PC-3 (cell line): ENCODE measurements at regions not wholly inside any gene's neighbourhood (a gene's known extent, or its start where the extent isn't known, plus 50 kb on each side); places are given as distances from the start of the nearest gene placed in this dataset.

ENCODE experiments used
- ATAC-seq: fragments of 200-7000 bp; cut with Tn5 transposase; 2 replicates; pipeline ENCODE4 v1.9.1; 2020; ENCODE audit warnings: mild to moderate bottlenecking, moderate library complexity
- BruUV-seq: library from RNA; stranded (reverse); fragments of 400-500 nt; replicated peaks from 2 replicates; lab custom pipeline; 2021; lab: Mats Ljungman, UMichigan
- CTCF ChIA-PET: fragments of 300-600 bp; sonication (Branson Sonifier 250); formaldehyde crosslinking; loops from one replicate; lab custom pipeline; 2022; ENCODE audit warnings: antibody characterized with exemption; lab: Charles Lee
- POLR2A ChIA-PET: fragments of 300-600 bp; sonication (Branson Sonifier 250); formaldehyde crosslinking; loops from one replicate; lab custom pipeline; 2022; ENCODE audit warnings: antibody characterized with exemption; ENCODE audit not compliant: unreplicated experiment; lab: Charles Lee
- DNase-seq: peaks from one replicate; pipeline ENCODE4 v3.0.0-alpha.2; 2015
- H2AFZ ChIP-seq: fragments of 300-600 bp; sonication (generic); 2 replicates; pipeline ENCODE4 v1.6.0; 2016; ENCODE audit warnings: antibody characterized with exemption, low read length
- H3F3A ChIP-seq: fragments of 300-600 bp; sonication (generic); one replicate; pipeline ENCODE4 v1.6.0; 2017; ENCODE audit warnings: antibody characterized with exemption, low read length, control low read depth, mild to moderate bottlenecking; ENCODE audit not compliant: unreplicated experiment
- H3K27ac ChIP-seq: fragments of 300-600 bp; sonication (generic); 2 replicates; pipeline ENCODE4 v1.5.1; 2016; ENCODE audit warnings: mild to moderate bottlenecking, low read length
- H3K27me3 ChIP-seq: fragments of 300-600 bp; sonication (generic); 2 replicates; pipeline ENCODE4 v1.6.1; 2016; ENCODE audit warnings: low read length, mixed read lengths
- H3K36me3 ChIP-seq: fragments of 300-600 bp; sonication (generic); 2 replicates; pipeline ENCODE4 v1.6.1; 2016; ENCODE audit warnings: low read depth, mixed run types, low read length, mixed read lengths
- H3K4me1 ChIP-seq: fragments of 300-600 bp; sonication (generic); 2 replicates; pipeline ENCODE4 v1.5.1; 2016; ENCODE audit warnings: low read length; ENCODE audit not compliant: insufficient read depth
- H3K4me2 ChIP-seq: fragments of 300-600 bp; sonication (generic); 2 replicates; pipeline ENCODE4 v1.6.0; 2016; ENCODE audit warnings: low read length
- H3K4me3 ChIP-seq: fragments of 300-600 bp; sonication (generic); 2 replicates; pipeline ENCODE4 v1.5.1; 2016; ENCODE audit warnings: mild to moderate bottlenecking, low read length, mixed read lengths
- H3K79me2 ChIP-seq: fragments of 300-600 bp; sonication (generic); 2 replicates; pipeline ENCODE4 v1.6.1; 2017; ENCODE audit warnings: low read length, mixed read lengths
- H3K9ac ChIP-seq: fragments of 300-600 bp; sonication (generic); 2 replicates; pipeline ENCODE4 v1.6.0; 2016; ENCODE audit warnings: mild to moderate bottlenecking, low read length
- H3K9me2 ChIP-seq: fragments of 300-600 bp; sonication (generic); replicated peaks from 2 replicates; pipeline ENCODE4 v1.6.1; 2016; ENCODE audit warnings: mixed run types, low read length, mixed read lengths
- H3K9me3 ChIP-seq: fragments of 300-600 bp; sonication (generic); 2 replicates; pipeline ENCODE4 v1.6.1; 2016; ENCODE audit warnings: low read length, mixed read lengths
- H4K20me1 ChIP-seq: fragments of 300-600 bp; sonication (generic); 2 replicates; pipeline ENCODE4 v1.6.1; 2016; ENCODE audit warnings: low read length, mixed read lengths
- EZH2 ChIP-seq: fragments of 300-600 bp; sonication (generic); IDR thresholded peaks from one replicate; pipeline ENCODE4 v1.6.1; 2017; ENCODE audit warnings: antibody characterized with exemption, mild to moderate bottlenecking, low read length; ENCODE audit not compliant: unreplicated experiment
- EZH2phosphoT487 ChIP-seq: fragments of 300-600 bp; sonication (generic); IDR thresholded peaks from 2 replicates; pipeline ENCODE4 v1.6.1; 2018; ENCODE audit warnings: mild to moderate bottlenecking, antibody characterized with exemption, low read length, borderline replicate concordance
- intact Hi-C: fragments of 100-400 bp; cut with micrococcal nuclease; formaldehyde crosslinking; loops from 2 replicates; pipeline ENCODE4 v1.9.0; 2023
- TF ChIP-seq, protein P1 (sequence below): fragments of 300-600 bp; sonication (generic); conservative IDR thresholded peaks from 2 replicates; pipeline ENCODE4 v1.5.1; 2017; ENCODE audit warnings: antibody characterized with exemption, low read depth, mild to moderate bottlenecking, low read length

DNA sequence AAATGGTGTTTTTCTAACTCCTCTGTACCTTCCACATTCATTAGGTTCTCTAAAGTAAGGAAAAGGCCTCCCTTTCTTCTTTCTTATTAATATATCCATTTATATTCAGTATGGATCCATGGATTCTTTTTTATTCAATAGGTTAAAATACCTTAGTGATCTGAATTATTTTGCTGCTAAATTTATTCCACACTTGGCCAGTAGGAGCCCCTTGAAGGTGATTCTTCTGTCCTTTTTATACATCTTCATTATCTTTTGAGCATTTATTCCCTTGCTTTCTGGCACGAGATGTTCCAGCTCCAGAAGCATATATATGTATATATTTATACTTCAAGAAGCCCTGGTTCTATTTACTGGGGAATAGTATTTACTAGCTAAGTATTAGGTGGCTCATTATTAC is 311.8 kb upstream of the SGCD start:
- Histone ChIP-seq H3K79me2 (no peaks in the 10 kb centered on the region), H3K9me2 (no peaks in the 10 kb centered on the region), H3K27ac (no peak overlapping the region), H3K4me2 (no peak overlapping the region), H3K9me3 (no peaks in the 10 kb centered on the region), H3K36me3 (no peaks in the 10 kb centered on the region), H2AFZ (no peak overlapping the region), H3K4me1 (no peaks in the 10 kb centered on the region), H3F3A (no peaks in the 10 kb centered on the region), H3K4me3 (no peak overlapping the region), H4K20me1 (no peaks in the 10 kb centered on the region), H3K27me3 (no peaks in the 10 kb centered on the region), H3K9ac (no peak overlapping the region)
- no peak for ATAC-seq
- intact Hi-C loops: no loop called here
- no peak for DNase-seq
- ChIA-PET POLR2A (no interaction called here), CTCF (no interaction called here)
- TF ChIP-seq EZH2: no peak
- TF ChIP-seq, protein P1, sequence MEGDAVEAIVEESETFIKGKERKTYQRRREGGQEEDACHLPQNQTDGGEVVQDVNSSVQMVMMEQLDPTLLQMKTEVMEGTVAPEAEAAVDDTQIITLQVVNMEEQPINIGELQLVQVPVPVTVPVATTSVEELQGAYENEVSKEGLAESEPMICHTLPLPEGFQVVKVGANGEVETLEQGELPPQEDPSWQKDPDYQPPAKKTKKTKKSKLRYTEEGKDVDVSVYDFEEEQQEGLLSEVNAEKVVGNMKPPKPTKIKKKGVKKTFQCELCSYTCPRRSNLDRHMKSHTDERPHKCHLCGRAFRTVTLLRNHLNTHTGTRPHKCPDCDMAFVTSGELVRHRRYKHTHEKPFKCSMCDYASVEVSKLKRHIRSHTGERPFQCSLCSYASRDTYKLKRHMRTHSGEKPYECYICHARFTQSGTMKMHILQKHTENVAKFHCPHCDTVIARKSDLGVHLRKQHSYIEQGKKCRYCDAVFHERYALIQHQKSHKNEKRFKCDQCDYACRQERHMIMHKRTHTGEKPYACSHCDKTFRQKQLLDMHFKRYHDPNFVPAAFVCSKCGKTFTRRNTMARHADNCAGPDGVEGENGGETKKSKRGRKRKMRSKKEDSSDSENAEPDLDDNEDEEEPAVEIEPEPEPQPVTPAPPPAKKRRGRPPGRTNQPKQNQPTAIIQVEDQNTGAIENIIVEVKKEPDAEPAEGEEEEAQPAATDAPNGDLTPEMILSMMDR: no peak
- BruUV-seq: no TSS peak

DNA sequence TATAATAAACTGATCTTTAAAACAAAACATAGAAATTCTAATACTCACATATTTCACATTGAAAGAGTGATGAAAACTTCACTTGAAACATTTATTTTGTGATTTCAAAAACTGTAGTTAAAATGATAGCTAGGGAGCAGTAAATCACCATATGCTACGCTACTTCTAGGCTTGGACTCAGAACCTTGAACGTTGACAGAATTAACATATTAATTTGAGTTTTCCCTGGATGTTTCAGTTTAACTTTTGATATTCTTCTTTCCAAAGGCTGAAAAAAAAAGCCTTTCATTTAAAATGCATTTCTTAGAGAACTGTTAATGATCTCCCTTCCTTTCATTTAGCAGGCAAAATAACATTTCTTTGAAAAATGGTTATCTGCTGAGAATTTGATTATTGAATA is 307.8 kb upstream of the SGCD start:
- Histone ChIP-seq H3K9me2 (no peaks in the 10 kb centered on the region), H2AFZ (no peak overlapping the region), H3K4me1 (no peaks in the 10 kb centered on the region), H3K9me3 (no peaks in the 10 kb centered on the region), H3K9ac (no peak overlapping the region), H3F3A (no peaks in the 10 kb centered on the region), H4K20me1 (no peaks in the 10 kb centered on the region), H3K79me2 (no peaks in the 10 kb centered on the region), H3K4me2 (no peak overlapping the region), H3K4me3 (no peak overlapping the region), H3K36me3 (no peaks in the 10 kb centered on the region), H3K27me3 (no peaks in the 10 kb centered on the region), H3K27ac (no peak overlapping the region)
- CTCF ChIA-PET: no interaction called here
- DNase-seq (no peak), ATAC-seq (no peak)
- TF ChIP-seq, protein P1: no peak
- TF ChIP-seq EZH2phosphoT487: no peak
- no TSS peak for BruUV-seq
- POLR2A ChIA-PET: no interaction called here
- intact Hi-C loops: no loop called here

DNA sequence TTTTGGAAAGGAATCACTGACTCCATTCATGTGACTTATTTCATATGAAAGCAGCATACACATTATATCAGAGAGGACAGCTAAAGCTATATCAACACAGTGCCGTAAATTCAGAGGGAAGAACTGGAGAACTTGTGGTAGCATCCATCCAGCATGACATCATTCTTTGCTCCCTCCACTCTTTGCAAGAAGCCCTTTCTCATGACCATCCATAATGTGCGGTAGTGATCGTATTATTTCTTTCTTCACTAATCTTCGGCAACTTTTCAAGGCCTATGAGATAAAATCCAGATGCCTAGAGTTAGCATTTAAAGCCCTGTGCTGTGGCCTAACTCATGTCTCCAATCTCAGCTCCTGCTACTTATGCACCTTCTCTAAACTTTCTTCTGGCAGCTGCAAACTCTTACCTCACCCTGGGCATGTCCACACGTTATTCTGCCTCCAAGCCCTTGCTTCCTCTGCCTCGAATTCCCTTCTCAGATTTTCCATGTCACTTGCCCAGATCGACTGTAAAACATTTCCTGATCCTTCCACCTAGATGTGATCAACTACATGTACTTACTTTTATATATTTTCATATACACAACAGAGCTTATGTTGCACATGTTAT is 307.3 kb upstream of the SGCD start:
- no peak overlapping the region for H3K4me3 ChIP-seq
- no peak overlapping the region for H3K9ac ChIP-seq
- H2AFZ ChIP-seq: no peak overlapping the region
- intact Hi-C loops: no loop called here
- H3K9me2 ChIP-seq: no peaks in the 10 kb centered on the region
- H3K79me2 ChIP-seq: no peaks in the 10 kb centered on the region
- CTCF ChIA-PET: no interaction called here
- DNase-seq: no peak
- H3K9me3 ChIP-seq: no peaks in the 10 kb centered on the region
- H3K36me3 ChIP-seq: no peaks in the 10 kb centered on the region
- H3F3A ChIP-seq: no peaks in the 10 kb centered on the region
- no peak overlapping the region for H3K4me2 ChIP-seq
- H4K20me1 ChIP-seq: no peaks in the 10 kb centered on the region
- no TSS peak for BruUV-seq
- H3K27me3 ChIP-seq: no peaks in the 10 kb centered on the region
- TF ChIP-seq EZH2 (no peak), EZH2phosphoT487 (no peak)
- TF ChIP-seq, protein P1: no peak
- no peaks in the 10 kb centered on the region for H3K4me1 ChIP-seq
- POLR2A ChIA-PET: no interaction called here
- no peak for ATAC-seq
- H3K27ac ChIP-seq: no peak overlapping the region
